ENCODE measurements at regions not wholly inside any gene's neighbourhood (a gene's known extent, or its start where the extent isn't known, plus 50 kb on each side); places are given as distances from the start of the nearest gene placed in this dataset.

- no peak for TF ChIP-seq E2F6 (IDR thresholded peaks at IDR 0.05)
- no peak for TF ChIP-seq EP300 (IDR thresholded peaks at IDR 0.05; ENCODE audit: borderline replicate concordance in 1 of 2, low read depth in 2 of 2, low read length in 2 of 2)
- TF ChIP-seq CHD7 (IDR thresholded peaks at IDR 0.05; ENCODE audit: insufficient replicate concordance, low read length): no peak
- no peak for TF ChIP-seq SP4 (IDR thresholded peaks at IDR 0.05; ENCODE audit: low read length)
- no peak for TF ChIP-seq SIRT6 (IDR thresholded peaks at IDR 0.05; ENCODE audit: low read length)
Observed at GRCh38 chr20:61191096-61191495, 61.0 kb upstream of the CDH4 start (continued).

Measured in H1 (cell line).